Stimulated activated CD4-positive, alpha-beta T cell treated with anti-CD3 and anti-CD28 coated beads, Interleukin-12 subunit alpha, Interleukin-12 subunit beta, amount 100 ng/mL, for 24 hours (primary cell): ENCODE measurements at regions not wholly inside any gene's neighbourhood (a gene's known extent, or its start where the extent isn't known, plus 50 kb on each side); places are given as distances from the start of the nearest gene placed in this dataset.

ENCODE experiments used
- DNase-seq, 2 experiments: peaks; one replicate each; pipeline ENCODE4 v3.0.0-alpha.2; 2020; ENCODE audit warnings: low read depth in 2 of 2

DNA sequence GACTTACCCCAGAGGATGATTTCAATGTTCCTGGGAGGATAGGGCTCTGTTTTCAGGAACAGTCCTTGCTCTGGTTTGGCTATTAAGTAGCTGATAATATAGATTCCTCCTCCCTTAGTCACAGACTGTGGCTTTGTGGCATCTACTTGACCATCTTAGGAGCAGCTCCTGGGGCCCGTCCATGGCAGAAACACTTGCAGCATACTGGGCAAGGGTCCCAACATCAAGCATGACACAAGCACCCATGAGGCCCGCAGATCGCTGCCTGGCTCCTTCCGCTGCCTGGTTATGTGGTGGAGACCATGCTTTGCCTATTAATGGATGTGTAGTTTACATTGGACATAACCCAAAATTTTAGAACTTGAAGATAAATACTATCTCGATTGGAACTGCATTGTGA is 170.1 kb downstream of the ICE1 start:
- no peak for DNase-seq

DNA sequence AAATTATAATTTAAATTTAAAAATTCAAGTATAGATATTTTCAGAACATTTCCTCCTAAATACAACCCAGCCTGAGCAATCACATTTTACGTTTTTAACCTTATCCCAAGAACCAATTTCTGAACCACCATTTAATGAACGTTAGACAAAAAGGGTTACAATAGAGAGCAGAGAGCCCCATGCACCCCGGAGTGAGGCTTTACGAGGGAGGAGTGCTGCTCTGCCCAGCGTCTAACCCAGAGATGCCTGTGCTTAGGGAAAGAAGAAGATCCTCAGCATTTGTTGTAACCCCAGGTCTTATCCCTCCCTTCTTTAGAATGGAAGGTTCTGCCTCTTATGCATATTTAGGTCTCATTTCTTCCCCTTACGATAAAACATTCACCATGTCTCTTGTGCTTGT is 169.1 kb downstream of the ICE1 start:
- no peak for DNase-seq

DNA sequence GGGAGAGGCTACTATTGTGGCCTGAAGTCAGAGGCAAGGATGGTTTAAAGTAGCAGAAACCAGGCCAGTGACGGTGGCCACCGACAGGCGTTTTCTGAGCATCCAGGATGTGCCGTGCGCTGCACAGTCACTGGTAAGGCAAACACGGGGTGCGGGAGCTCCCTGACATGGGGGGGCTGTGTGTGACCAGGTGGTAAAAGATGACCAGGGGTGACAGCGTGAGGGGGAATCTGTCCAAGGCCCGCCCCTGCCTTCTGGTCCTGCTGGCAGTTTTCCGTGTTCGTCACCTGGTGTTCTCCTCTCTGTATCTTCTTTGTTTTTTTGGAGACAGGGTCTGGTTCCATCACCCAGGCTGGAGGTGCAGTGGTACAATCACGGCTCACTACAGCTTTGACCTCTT is 167.4 kb downstream of the ICE1 start:
- DNase-seq, result no peak

DNA sequence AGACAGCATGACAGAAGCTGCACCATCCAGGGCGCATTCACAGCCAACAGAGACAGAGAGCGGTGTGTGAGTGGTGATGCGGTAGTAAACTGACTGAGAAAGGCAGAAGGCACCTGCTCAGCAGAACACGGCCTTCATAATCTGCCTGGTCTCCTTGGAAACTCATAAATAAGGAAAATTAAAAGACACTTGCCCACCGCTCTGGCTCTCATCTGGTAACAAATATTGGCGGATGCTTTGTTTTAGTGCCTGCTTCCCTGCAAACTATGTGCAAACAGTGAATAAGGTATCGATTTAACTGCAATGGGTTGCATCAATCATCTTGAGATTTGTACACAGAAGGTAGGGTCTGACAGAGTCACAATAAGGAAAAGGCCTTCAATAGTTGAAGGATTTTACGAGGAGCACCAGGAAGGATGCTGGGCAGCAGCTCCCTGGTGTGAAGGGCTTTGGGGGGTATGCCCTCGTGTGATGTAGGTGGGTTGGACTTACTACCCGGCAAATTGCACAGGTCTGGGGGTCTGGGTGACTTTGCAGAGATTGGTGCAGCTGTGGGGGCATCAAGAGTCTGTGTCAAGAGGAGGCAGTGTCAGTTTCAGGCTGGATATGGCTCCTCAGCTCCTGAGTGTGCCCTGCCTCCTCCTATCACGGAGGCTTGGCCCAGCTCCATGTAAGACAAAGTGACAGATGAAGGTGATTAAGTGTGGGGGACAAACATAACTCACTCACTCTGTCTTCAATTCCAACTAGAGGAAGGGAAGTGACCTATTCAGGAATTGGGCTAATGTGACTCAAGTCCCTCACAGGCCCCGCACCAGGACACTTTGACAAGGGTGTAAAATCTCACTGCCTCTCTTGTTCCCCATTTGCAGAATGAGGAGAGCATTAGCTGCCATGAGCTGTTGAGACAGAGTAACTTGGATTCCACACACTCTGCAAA is 166.7 kb downstream of the ICE1 start:
- no peak for DNase-seq

DNA sequence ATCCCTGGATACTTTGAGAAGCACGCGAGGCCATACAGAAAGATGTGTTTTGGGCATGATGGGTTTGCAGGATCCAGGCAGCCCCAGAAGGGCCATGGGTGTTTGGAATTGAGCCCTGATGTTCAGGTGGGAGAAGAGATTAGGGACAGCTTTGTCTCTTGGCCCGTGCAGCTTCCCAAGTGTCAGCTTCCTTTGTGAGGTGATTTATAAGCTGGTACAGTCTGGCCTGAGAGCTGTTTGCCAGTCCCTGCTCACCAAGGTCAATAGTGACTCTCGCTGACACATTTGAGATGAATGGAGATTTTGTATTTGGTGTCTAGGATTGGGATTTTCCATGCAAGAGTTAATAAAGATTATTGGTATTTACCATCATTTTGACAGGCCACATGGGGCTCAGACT is 165.9 kb downstream of the ICE1 start:
- no peak for DNase-seq

DNA sequence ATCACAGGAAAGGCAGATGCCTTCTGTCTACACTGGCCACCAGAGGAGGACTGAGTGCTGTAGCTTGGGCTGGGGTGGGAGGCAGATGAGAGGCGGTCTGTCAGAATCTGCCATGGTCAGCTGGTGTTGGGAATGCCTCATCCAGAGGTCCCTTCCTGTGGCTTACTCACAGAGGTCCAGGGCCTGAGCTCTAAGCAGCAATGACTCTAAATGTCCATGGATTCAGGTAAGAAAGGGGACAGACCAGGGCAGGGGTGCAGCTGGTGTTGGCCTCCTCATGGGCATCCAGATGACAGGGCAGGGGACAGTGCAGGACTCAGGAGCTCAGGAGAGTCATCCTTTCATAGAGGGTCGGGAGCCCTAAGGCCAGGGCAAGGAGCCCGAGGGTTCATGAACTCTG is 165.0 kb downstream of the ICE1 start:
- no peak for DNase-seq

DNA sequence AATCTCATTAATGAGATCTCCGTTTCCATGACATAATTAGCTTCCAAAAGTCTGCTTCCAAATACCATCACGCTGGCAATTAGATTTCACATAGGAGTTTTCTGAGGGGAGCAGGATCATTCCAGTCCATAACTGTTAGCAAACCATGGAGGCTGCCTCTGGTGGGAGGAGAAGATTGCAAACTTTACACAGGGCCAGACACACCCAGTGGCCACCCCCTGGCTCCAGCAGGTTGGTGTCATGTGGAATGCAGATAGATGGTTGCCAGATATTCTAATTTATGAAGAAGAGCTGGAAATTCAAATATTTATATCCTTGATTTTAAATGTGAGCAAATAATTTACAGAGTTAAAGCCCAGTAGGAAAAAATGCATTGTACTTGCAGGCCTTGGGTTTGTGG is 164.2 kb downstream of the ICE1 start:
- DNase-seq, result no peak

DNA sequence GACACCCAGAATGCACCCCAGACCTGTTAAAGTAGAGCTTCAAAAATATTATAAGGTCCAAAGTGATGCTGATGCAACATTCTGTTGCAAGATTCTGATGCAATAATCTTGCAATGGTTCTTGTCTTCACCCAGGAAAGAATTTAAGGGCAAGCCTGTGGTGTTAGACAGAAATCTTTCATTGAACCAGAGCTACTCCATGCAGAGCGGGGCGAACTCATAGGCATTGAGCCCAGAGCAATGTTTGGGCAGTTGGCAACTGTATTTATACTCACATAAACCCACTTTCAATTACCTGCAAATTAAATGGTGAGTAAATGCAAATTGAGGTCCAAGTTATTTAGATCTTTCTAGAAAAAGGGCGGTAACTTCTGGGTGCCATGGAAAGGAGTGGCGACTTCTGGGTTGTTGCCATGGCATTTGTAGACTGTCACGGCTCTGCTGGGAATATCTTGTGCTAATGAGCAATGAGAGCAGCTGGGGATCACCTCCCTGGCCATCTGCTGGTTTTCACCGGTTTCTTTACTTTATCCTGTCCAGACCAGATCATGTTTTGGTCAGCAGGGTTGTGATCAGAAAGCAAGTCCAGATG is 163.4 kb downstream of the ICE1 start:
- DNase-seq, result no peak

DNA sequence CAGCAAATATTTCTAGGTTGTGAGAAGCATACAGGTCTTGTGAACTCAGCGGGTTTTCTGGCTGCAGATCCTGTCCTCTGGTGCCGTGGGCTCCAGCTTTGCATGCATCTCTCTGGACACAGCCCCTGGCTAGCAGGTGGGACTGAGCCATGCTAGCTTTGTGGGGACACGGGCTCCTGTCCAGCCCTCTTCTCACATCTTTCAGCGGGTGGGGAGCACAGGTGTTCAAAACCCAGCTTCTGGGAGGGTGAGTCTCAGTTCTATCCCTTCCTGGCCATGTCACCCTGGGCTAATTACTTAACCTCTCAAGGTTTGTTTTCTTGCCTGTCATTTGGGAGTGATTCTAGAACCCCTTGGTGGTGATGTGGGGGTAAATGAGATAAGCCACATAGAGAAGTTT is 162.3 kb downstream of the ICE1 start:
- no peak for DNase-seq

DNA sequence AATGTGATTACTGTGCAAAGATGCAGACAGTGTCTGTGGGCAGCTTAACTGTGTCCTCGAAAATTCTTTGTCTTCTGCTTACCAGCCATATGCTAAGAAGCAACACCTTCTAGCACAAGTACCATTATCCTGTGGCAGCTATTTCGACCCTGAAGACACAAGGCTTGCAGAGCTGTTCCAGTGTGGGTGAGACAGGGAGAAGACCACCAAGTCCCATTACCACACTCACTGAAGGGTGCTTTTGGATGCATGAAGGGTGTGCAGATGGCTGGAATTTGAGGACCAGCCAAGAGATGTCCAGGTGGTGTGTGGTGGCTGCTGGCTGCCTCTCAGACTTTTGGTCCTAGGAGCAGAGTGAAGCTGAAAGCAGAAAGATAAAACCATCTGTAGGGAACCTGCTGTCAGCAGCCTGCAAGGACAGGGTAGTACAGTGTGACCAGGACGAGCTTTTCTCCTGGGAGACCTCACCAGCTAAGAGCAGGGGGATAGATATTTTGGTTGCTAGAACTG is 161.8 kb downstream of the ICE1 start:
- no peak for DNase-seq

DNA sequence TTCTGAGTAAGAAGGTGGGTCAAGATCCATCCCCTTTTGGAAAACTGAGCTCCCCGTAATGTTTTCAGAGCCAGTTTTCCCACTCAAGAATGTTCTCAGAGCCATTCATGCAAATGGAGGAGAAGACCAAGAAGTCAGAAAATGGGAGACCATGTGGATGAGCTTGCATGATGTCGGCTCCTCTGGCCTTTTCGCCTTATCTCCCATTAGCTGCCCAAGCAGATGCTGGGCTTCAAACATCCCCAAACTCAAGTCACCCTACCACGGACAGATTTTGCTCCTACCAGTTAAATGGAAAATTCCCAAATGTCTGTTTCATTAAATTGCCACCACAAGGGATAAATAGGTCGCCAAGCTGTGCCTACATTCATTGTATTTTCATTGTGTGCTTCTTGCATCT is 161.4 kb downstream of the ICE1 start:
- DNase-seq, result no peak

DNA sequence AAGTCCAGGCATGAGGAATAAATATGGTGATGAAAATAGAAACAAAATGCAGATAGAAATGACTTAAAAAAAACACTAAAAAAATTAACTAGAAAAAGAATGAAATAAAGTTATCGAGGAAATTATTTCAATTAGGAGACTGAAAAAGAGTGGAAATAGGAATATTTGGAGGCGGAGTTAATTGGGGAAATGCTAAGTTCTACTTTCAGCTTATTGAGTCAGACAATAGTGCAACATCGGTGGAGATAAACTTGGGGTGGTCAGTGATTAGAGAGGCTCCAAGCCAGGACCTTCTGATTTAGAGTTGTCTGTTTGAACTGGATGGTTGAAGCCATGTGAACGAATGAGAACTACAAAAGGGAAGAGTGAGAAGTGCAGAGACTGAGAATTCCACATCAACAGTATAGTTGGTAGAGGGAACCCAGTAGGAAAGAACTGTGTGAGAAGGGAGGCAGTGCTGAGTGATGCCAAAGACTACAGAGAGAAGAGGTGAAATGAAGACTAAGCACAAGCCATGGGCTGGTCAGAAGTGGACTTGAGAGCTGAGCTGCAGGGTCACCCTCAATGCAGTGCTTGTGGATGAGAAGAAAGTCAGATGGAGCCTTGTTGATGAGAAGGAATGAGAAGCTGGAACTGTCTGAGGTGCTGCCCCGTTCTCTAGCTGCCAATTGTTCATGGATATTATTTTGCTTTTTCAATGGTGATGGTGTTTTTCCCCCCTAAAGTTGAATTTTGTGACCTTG is 160.7 kb downstream of the ICE1 start:
- no peak for DNase-seq

DNA sequence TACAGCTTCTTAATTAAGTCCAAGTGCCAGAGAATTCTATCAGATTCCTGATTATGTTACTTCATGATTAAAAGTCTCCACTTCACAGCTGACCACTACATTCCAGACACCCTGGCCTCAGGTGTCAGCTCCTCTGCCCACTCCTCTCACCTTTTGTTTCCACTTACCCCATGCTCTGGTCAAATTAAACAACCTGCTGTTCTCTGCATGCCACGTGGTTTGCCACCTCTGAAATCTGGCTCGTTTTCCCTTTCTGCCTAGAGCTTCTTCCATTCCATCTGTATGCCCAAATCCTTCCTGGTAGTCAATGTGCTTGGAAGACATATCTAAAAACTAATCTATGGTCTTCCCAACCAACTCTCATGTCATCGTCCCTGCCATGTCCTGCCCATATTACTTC is 158.6 kb downstream of the ICE1 start:
- no peak for DNase-seq

DNA sequence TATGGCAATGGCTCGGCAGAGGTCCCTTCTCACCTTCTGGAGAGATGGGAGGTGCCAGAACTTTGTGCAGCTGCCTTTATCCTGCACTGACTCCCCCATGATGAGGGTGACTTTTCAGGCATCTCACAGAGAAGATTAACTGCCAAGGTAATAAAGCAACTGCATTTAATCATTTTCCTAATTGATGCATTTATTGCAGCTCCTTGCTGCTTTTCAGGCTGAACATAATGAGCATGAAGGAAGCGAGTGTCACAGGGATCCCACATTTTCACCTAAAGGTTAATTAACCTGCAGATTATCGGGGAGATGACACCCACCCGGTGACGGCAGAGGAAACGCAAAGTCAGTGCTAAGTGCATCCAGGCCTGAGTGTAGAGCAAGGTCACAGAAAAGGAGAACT is 154.3 kb downstream of the ICE1 start:
- no peak for DNase-seq

DNA sequence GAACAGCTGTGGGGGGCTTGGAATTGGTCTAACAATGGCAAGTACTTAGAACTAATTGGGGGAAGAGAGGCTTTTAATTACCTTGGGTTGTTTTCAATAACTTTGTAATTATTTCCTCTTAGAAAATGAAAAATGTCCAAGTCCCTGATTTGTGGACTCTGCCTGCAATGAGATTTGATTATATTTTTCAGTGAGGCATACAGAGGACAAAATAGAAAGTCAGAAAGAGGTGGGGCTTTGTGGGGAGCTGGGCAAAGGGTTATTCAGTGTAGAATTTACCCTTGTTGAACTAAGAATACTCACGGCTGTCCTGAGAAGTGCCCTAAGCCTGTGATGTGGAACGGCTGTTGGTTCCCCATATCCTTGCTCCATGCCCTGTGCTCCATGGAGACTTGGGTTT is 153.0 kb downstream of the ICE1 start:
- no peak for DNase-seq

DNA sequence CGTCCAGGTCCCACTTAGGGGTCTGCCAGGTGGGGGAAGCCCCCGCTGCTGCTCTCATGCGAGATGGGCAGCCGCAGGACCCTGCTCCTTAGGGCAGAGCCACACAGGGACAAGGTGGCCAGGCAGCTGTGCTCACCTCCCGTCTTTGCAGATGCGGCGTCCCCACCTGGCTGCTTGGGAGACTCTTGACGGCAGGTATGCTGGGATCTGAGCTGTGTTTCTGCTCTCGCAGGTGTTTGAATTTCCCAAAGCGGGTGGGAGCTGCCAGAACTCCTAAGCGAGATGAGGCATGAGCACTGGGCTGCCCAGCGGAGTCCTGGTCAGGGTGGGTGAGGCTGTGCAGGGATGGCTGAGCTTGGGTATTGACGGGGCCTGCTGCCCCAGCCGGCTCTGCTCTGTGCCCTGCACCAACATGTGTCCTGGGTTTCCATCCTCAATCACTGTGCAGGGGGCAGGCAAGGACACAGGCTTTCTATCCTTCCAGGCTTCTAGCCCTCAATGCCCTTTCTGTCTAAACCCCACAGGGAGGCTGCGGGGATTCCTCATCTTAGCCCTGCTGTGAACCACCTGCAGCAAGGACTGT is 151.4 kb downstream of the ICE1 start:
- DNase-seq, result no peak

DNA sequence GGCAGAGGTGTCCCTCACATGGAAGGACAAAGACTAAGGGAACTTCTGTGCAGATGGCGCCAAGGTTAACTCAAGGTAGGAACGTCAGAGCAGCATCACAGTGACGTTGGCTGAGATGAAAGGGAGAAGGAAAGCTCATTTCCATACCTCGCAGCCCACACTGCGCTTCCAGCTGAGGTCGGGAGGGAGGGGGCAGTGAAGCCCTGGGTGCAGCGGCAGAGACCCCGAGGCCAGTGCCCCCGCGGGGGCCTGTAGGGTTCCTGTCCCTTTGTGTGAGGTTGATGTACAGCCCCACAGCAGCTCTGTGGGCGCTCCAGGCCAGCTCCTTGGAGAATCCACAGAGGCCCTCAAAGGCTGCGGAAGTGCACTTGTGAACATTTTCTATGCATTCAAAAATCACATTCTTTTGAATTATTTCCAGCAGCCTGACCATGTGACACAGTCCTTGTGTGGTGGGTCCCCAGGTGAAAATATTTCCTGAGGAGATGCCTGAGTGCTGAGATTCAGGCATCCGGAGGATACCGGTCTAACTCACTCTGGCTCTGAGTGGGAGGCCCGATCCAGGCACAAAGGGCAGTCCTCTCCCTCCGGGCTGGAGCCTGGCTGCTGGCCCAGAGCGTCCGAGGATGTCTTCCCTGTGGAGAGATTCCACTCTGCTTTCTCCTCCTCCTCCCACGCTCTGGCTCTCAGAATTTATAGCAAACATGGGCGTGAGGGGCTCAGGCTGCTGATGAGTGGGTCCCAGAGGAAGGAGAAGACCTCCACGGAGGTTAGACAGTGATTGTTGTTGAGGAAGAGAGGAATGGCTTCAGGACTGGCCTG is 150.7 kb downstream of the ICE1 start:
- DNase-seq, result no peak

DNA sequence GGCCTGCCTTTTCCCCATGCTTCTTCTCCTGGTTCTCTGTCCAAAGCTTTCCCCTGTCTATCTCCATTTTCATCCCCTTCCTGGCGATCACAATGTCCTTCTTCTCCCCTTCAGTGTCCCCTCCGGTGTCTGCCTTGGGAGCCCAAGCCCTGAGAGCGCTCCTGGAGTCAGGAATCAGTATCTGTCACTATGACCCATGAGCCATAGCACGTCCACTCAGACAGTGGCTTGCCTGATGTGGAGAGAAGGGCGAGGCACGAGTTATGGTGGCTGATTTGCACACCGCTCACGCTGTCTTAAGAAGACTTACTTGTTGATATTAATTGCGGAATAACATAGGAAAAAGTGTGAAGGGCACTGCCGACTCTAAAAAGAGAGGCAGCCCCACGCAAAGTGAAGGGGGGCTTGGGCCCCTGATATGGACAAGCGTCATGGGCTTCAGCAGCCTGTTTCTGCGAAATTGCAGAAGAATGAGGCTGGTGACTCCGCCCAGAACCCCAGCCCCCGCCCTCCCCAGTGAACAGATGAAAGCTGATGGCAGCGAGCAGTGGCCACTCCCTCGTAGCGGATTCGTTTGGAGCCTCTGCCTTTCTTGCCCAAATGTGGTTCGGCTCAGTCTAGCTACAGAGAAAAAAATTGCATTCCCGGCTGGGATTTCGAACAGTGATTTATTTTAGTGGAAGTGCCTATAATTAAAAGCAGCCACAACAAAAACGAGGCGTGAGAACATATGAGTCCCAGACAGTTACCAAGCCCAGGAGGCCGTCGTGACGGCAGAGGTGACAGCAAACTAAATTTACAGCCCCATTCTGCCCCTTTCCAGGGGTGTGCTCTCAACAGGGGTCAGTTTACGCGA is 149.8 kb downstream of the ICE1 start:
- no peak for DNase-seq

DNA sequence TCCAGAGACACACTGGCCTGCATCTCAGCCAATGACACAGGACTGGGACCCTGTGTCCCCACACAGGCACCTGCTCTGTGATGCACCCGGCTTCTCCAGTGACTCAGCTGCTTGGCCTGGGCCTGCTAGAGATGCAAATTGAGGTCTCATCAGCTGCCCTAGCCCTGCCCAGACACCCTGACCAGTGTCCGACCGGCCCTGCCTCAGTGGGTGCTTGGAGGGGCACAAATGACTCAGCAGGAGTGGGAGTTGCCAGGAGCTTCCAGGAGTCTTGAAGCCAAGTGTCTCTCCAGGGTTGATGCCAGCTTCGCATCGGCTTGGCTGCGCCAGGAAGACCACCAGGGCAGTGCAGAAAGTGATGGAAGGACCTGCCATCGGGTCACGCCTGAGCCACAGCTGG is 148.2 kb downstream of the ICE1 start:
- no peak for DNase-seq

DNA sequence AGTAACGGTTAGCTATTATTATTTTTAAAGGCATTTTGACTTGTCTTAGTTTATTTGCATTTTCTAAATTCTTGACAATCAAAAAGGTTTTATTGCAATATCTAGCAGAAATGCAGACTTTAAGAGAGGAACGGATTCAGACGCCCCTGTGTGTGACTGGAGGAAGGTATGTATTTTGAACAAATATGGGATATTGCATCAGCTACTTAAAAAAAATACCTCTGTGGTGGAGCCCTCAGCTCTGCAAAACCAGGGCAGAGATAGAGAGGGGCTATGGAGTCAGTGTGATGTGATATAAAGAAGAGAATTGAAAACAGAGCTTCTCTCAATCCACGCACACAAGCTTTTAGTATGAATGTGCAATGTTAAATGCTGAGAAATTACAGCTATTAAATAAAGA is 142.4 kb downstream of the ICE1 start:
- DNase-seq, result no peak
